IMR-90 (cell line): ENCODE measurements at regions not wholly inside any gene's neighbourhood (a gene's known extent, or its start where the extent isn't known, plus 50 kb on each side); places are given as distances from the start of the nearest gene placed in this dataset.

ENCODE experiments used
- ATAC-seq: fragments of 200-7000 bp; cut with Tn5 transposase; 2 replicates; pipeline ENCODE4 v1.9.1; 2020; ENCODE audit warnings: low read depth, mild to moderate bottlenecking, moderate library complexity
- BruUV-seq: library from RNA; stranded (reverse); fragments of 400-500 nt; replicated peaks from 2 replicates; lab custom pipeline; 2021; lab: Mats Ljungman, UMichigan
- CTCF ChIA-PET: fragments of 300-600 bp; formaldehyde crosslinking; extraction: SDS; loops from one replicate; lab custom pipeline; 2021; ENCODE audit warnings: antibody characterized with exemption; lab: Yijun Ruan, JAX
- POLR2A ChIA-PET: fragments of 300-600 bp; sonication (Branson Sonifier 250); formaldehyde crosslinking; loops from one replicate; lab custom pipeline; 2022; ENCODE audit warnings: antibody characterized with exemption; ENCODE audit not compliant: unreplicated experiment; lab: Charles Lee
- DNase-seq: peaks from one replicate; pipeline ENCODE4 v3.0.0; 2013
- H2AFZ ChIP-seq: replicated peaks from 2 replicates; pipeline ENCODE3; 2013; ENCODE audit warnings: low read length, mild to moderate bottlenecking; ENCODE audit not compliant: poor library complexity
- H2AK5ac ChIP-seq: 2 replicates; pipeline ENCODE4 v1.6.1; 2013; ENCODE audit warnings: low read depth, low read length, inconsistent platforms
- H2AK9ac ChIP-seq: replicated peaks from 2 replicates; pipeline ENCODE3; 2013; ENCODE audit warnings: mild to moderate bottlenecking, low read depth, low read length, moderate library complexity; ENCODE audit not compliant: poor library complexity
- H2BK120ac ChIP-seq: 2 replicates; pipeline ENCODE4 v1.6.1; 2013; ENCODE audit warnings: low read depth, low read length, inconsistent platforms
- H2BK15ac ChIP-seq: 3 replicates; pipeline ENCODE4 v1.6.1; 2013; ENCODE audit warnings: low read depth, low read length, inconsistent platforms
- H2BK20ac ChIP-seq: 2 replicates; pipeline ENCODE4 v1.6.1; 2013; ENCODE audit warnings: low read depth, mild to moderate bottlenecking, inconsistent platforms, low read length, moderate library complexity
- H2BK5ac ChIP-seq: 2 replicates; pipeline ENCODE4 v1.6.1; 2013; ENCODE audit warnings: mild to moderate bottlenecking, low read depth, low read length, inconsistent platforms; ENCODE audit not compliant: poor library complexity, severe bottlenecking
- H3K14ac ChIP-seq: replicated peaks from 2 replicates; pipeline ENCODE4 v1.6.1; 2013; ENCODE audit warnings: low read depth, low read length, inconsistent platforms
- H3K18ac ChIP-seq: 2 replicates; pipeline ENCODE4 v1.6.1; 2013; ENCODE audit warnings: low read depth, low read length, control low read depth
- H3K23ac ChIP-seq: 2 replicates; pipeline ENCODE4 v1.6.1; 2013; ENCODE audit warnings: low read depth, low read length, inconsistent platforms
- H3K27ac ChIP-seq: 2 replicates; pipeline ENCODE4 v1.5.1; 2013; ENCODE audit warnings: mild to moderate bottlenecking, control low read depth, low read length; ENCODE audit not compliant: insufficient read depth
- H3K27me3 ChIP-seq: 2 replicates; pipeline ENCODE4 v1.6.1; 2013; ENCODE audit warnings: low read length; ENCODE audit not compliant: control insufficient read depth, insufficient read depth
- H3K36me3 ChIP-seq: 2 replicates; pipeline ENCODE4 v1.6.1; 2013; ENCODE audit warnings: low read length, mixed read lengths; ENCODE audit not compliant: control insufficient read depth, insufficient read depth
- H3K4ac ChIP-seq: 2 replicates; pipeline ENCODE4 v1.6.1; 2013; ENCODE audit warnings: low read depth, low read length, inconsistent platforms
- H3K4me1 ChIP-seq: 2 replicates; pipeline ENCODE4 v1.6.1; 2013; ENCODE audit warnings: low read length, mixed read lengths; ENCODE audit not compliant: control insufficient read depth, insufficient read depth
- H3K4me2 ChIP-seq: 2 replicates; pipeline ENCODE4 v1.6.1; 2013; ENCODE audit warnings: low read depth, mild to moderate bottlenecking, control low read depth, low read length, moderate library complexity
- H3K4me3 ChIP-seq: 2 replicates; pipeline ENCODE4 v1.5.1; 2013; ENCODE audit warnings: low read depth, mild to moderate bottlenecking, control low read depth, low read length, moderate library complexity; ENCODE audit not compliant: insufficient read depth
- H3K56ac ChIP-seq: 2 replicates; pipeline ENCODE4 v1.6.1; 2013; ENCODE audit warnings: low read length, inconsistent platforms; ENCODE audit not compliant: insufficient read depth; ENCODE audit errors: extremely low read depth
- H3K79me1 ChIP-seq, 2 experiments: 2 replicates each; pipeline ENCODE4 v1.6.1; 2013; ENCODE audit warnings: low read length in 2 of 2, inconsistent platforms in 1 of 2, low read depth in 1 of 2
- H3K9ac ChIP-seq: 2 replicates; pipeline ENCODE4 v1.6.1; 2013; ENCODE audit warnings: low read depth, low read length, control low read depth
- H3K9me1 ChIP-seq: 2 replicates; pipeline ENCODE4 v1.6.1; 2013; ENCODE audit warnings: low read length, inconsistent platforms; ENCODE audit not compliant: insufficient read depth
- H3K9me3 ChIP-seq: 2 replicates; pipeline ENCODE4 v1.6.1; 2013; ENCODE audit warnings: low read length; ENCODE audit not compliant: control insufficient read depth, insufficient read depth
- H4K20me1 ChIP-seq: 2 replicates; pipeline ENCODE4 v1.6.1; 2013; ENCODE audit warnings: low read length, inconsistent platforms; ENCODE audit not compliant: insufficient read depth
- H4K5ac ChIP-seq: 2 replicates; pipeline ENCODE4 v1.6.1; 2013; ENCODE audit warnings: mild to moderate bottlenecking, low read depth, low read length, control low read depth
- H4K8ac ChIP-seq, 2 experiments: 2 replicates each; pipeline ENCODE4 v1.6.1; 2013; ENCODE audit warnings: low read depth in 2 of 2, low read length in 2 of 2, control low read depth in 1 of 2, inconsistent platforms in 1 of 2
- H4K91ac ChIP-seq: 2 replicates; pipeline ENCODE4 v1.6.1; 2013; ENCODE audit warnings: low read depth, low read length, inconsistent platforms; ENCODE audit not compliant: insufficient read depth
- CEBPB ChIP-seq: IDR thresholded peaks from 2 replicates; pipeline ENCODE4 v1.6.1; 2012; ENCODE audit warnings: low read depth, low read length, improper control_type of control experiment
- CHD1 ChIP-seq: IDR thresholded peaks from 2 replicates; pipeline ENCODE4 v1.6.1; 2012; ENCODE audit warnings: low read depth, low read length, improper control_type of control experiment
- FOS ChIP-seq: fragments of 150-350 bp; IDR thresholded peaks from 2 replicates; pipeline ENCODE4 v1.6.1; 2016; ENCODE audit warnings: low read depth, low read length
- MAZ ChIP-seq: IDR thresholded peaks from 2 replicates; pipeline ENCODE4 v1.6.1; 2012; ENCODE audit warnings: low read depth, mild to moderate bottlenecking, low read length, improper control_type of control experiment, moderate library complexity, borderline replicate concordance
- WGBS, 2 experiments: methylation state at CpG; one replicate each; pipeline versions ENCODE4 v1.1.5 to v1.1.7; 2013; ENCODE audit warnings: missing lambda C conversion rate in 2 of 2; ENCODE audit not compliant: insufficient read length in 1 of 2; ENCODE audit errors: extremely low coverage in 2 of 2; 5-methylcytosine and 5-hydroxymethylcytosine counted together
- dilution Hi-C: fragments of 300-500 bp; cut with HindIII; formaldehyde crosslinking; loops from one replicate; pipeline ENCODE4 v1.14.3; 2018; ENCODE audit warnings: low sequenced_read_pairs; ENCODE audit not compliant: unreplicated experiment
- in situ Hi-C: fragments of 300-500 bp; cut with MboI; formaldehyde crosslinking; loops from 3 replicates; pipeline ENCODE4 v1.14.3; 2019; ENCODE audit warnings: low sequenced_read_pairs, inconsistent platforms, mixed read lengths
- intact Hi-C: fragments of 100-400 bp; cut with micrococcal nuclease; formaldehyde crosslinking; loops from 2 replicates; pipeline ENCODE4 v1.10.0; 2022
- TF ChIP-seq, protein P1 (sequence below): conservative IDR thresholded peaks from 2 replicates; pipeline ENCODE4 v1.5.1; 2012; ENCODE audit warnings: mild to moderate bottlenecking, low read depth, low read length, improper control_type of control experiment

DNA sequence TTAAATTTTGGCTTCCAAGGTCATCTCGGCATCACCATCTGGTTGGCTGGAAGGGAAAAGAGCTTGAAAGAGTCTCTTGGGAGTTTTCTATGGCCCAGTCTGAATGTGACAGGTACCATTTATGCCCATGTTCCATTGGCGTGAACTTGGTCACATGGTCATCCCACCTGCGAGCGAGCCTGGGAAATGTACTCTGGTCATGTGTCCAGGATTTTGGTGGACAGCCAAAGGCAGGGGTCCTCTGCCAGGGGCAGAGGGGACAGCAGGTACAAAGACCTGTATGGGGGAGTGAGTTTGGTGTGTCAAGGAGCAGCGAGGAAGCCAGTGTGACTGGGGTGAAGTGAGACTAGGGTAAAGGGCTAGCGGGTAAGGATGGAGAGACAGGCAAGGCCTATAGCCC, 112.6 kb downstream of the CDC5L start:
- no peak overlapping the region for H2BK20ac ChIP-seq
- no peaks in the 10 kb centered on the region for H3K79me1 ChIP-seq
- no CpG with 5 or more reads among the region's 6 CpGs for WGBS, 2 experiments
- H4K91ac ChIP-seq = no peak overlapping the region
- H2AK9ac ChIP-seq = no peak overlapping the region
- no peak overlapping the region for H3K18ac ChIP-seq
- peaks cover 12% of the 10 kb centered on the region for H3K9me3 ChIP-seq
- dilution Hi-C loops = no loop called here
- no peak overlapping the region for H2AK5ac ChIP-seq
- TF ChIP-seq CEBPB = no peak
- TF ChIP-seq FOS = no peak
- TF ChIP-seq MAZ = no peak
- TF ChIP-seq, protein P1, sequence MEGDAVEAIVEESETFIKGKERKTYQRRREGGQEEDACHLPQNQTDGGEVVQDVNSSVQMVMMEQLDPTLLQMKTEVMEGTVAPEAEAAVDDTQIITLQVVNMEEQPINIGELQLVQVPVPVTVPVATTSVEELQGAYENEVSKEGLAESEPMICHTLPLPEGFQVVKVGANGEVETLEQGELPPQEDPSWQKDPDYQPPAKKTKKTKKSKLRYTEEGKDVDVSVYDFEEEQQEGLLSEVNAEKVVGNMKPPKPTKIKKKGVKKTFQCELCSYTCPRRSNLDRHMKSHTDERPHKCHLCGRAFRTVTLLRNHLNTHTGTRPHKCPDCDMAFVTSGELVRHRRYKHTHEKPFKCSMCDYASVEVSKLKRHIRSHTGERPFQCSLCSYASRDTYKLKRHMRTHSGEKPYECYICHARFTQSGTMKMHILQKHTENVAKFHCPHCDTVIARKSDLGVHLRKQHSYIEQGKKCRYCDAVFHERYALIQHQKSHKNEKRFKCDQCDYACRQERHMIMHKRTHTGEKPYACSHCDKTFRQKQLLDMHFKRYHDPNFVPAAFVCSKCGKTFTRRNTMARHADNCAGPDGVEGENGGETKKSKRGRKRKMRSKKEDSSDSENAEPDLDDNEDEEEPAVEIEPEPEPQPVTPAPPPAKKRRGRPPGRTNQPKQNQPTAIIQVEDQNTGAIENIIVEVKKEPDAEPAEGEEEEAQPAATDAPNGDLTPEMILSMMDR = no peak
- TF ChIP-seq CHD1 = no peak
- H3K9ac ChIP-seq = no peak overlapping the region
- no peak overlapping the region for H4K8ac ChIP-seq
- H3K27me3 ChIP-seq = peaks cover 59% of the 10 kb centered on the region
- BruUV-seq = no TSS peak
- ATAC-seq (no peak), DNase-seq (no peak)
- no peak overlapping the region for H3K56ac ChIP-seq
- CTCF ChIA-PET = no interaction called here
- no peak overlapping the region for H3K4me3 ChIP-seq
- H3K14ac ChIP-seq = no peak overlapping the region
- H3K4me1 ChIP-seq = peaks cover 4% of the 10 kb centered on the region; the same call in 1 of the 2 replicates
- no peak overlapping the region for H2BK5ac ChIP-seq
- no peak overlapping the region for H3K4ac ChIP-seq
- H3K23ac ChIP-seq = no peak overlapping the region
- H3K27ac ChIP-seq = no peak overlapping the region
- H3K36me3 ChIP-seq = no peaks in the 10 kb centered on the region
- no peaks in the 10 kb centered on the region for H3K9me1 ChIP-seq
- no peaks in the 10 kb centered on the region for H4K20me1 ChIP-seq
- H2BK15ac ChIP-seq = no peak overlapping the region
- POLR2A ChIA-PET = no interaction called here
- in situ Hi-C loops = no loop called here
- intact Hi-C loops = no loop called here
- H2AFZ ChIP-seq = no peak overlapping the region
- H4K5ac ChIP-seq = no peak overlapping the region
- no peak overlapping the region for H2BK120ac ChIP-seq
- H3K4me2 ChIP-seq = no peak overlapping the region
